ENCODE measurements at regions not wholly inside any gene's neighbourhood (a gene's known extent, or its start where the extent isn't known, plus 50 kb on each side); places are given as distances from the start of the nearest gene placed in this dataset.

- ATAC-seq (peak; percentile 42), DNase-seq (no peak)
- Histone ChIP-seq H3K4me3 (peak overlapping the region; percentile 22), H3K9me3 (no peaks in the 10 kb centered on the region), H3K4me1 (peaks cover 15% of the 10 kb centered on the region), H3K27me3 (no peaks in the 10 kb centered on the region), H3K36me3 (no peaks in the 10 kb centered on the region), H3K27ac (no peak overlapping the region)
- TF ChIP-seq CTCF (IDR thresholded peaks at IDR 0.05): no peak
- intact Hi-C loops (cut with DNase I): no loop called here
Observed at GRCh38 chr7:16991551-16991950, 109.8 kb upstream of the AGR3 start.

GRCh38 chr7:16993543-16993942, 111.8 kb upstream of the AGR3 start:
- no peak for DNase-seq
- Histone ChIP-seq H3K4me1 (peaks cover 15% of the 10 kb centered on the region), H3K9me3 (no peaks in the 10 kb centered on the region), H3K4me3 (no peak overlapping the region), H3K27me3 (no peaks in the 10 kb centered on the region), H3K36me3 (no peaks in the 10 kb centered on the region), H3K27ac (no peak overlapping the region)
- no peak for TF ChIP-seq CTCF (IDR thresholded peaks at IDR 0.05)
- no peak for ATAC-seq
- intact Hi-C loops (cut with DNase I): no loop called here

- H3K27me3 ChIP-seq: no peaks in the 10 kb centered on the region
- intact Hi-C loops (cut with DNase I): no loop called here
- no peak for TF ChIP-seq CTCF (IDR thresholded peaks at IDR 0.05)
- peaks cover 5% of the 10 kb centered on the region for H3K4me1 ChIP-seq
- DNase-seq (peak; percentile 51), ATAC-seq (peak; percentile 84)
- H3K27ac ChIP-seq: no peak overlapping the region
- H3K36me3 ChIP-seq: no peaks in the 10 kb centered on the region
- H3K4me3 ChIP-seq: no peak overlapping the region
- no peaks in the 10 kb centered on the region for H3K9me3 ChIP-seq
Observed at GRCh38 chr7:16998481-16999051, 116.8 kb upstream of the AGR3 start.

GRCh38 chr7:16999541-17000267, 117.9 kb upstream of the AGR3 start:
- Histone ChIP-seq H3K4me1 (peaks cover 5% of the 10 kb centered on the region), H3K27ac (peak overlapping the region; percentile 28), H3K9me3 (no peaks in the 10 kb centered on the region), H3K36me3 (no peaks in the 10 kb centered on the region), H3K4me3 (no peak overlapping the region), H3K27me3 (no peaks in the 10 kb centered on the region)
- intact Hi-C loops (cut with DNase I): no loop called here
- ATAC-seq: peak; percentile 93
- no peak for TF ChIP-seq CTCF (IDR thresholded peaks at IDR 0.05)
- DNase-seq: no peak

- H3K27ac ChIP-seq: no peak overlapping the region
- no peaks in the 10 kb centered on the region for H3K27me3 ChIP-seq
- H3K4me1 ChIP-seq: peaks cover 12% of the 10 kb centered on the region
- no peak for TF ChIP-seq CTCF (IDR thresholded peaks at IDR 0.05)
- intact Hi-C loops (cut with DNase I): no loop called here
- no peak overlapping the region for H3K4me3 ChIP-seq
- H3K9me3 ChIP-seq: no peaks in the 10 kb centered on the region
- peak; percentile 74 for ATAC-seq
- no peak for DNase-seq
- no peaks in the 10 kb centered on the region for H3K36me3 ChIP-seq
Observed at GRCh38 chr7:17005271-17005670, 123.5 kb upstream of the AGR3 start.
